ENCODE measurements at regions not wholly inside any gene's neighbourhood (a gene's known extent, or its start where the extent isn't known, plus 50 kb on each side); places are given as distances from the start of the nearest gene placed in this dataset.

DNA sequence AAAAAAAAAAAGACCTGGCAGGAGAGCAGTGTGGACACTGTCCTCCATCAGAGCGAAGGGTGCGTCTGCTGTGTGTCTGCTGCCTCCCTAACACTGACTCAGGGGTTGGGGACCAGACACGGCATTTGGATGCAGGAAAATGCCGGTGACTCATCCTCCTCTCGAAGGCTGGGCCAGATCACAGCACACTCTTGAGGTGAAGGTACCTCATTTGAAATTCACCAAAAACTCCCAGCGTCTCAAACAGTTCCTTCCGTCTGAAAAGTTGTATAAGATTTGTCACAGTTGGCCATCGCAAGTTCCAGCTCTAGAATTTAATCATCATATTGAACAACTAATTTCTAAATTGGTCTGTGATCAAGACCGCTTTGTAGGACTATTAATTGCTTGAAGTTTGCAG, 118.1 kb upstream of the LYZL2 start:
- TF ChIP-seq, protein P1, sequence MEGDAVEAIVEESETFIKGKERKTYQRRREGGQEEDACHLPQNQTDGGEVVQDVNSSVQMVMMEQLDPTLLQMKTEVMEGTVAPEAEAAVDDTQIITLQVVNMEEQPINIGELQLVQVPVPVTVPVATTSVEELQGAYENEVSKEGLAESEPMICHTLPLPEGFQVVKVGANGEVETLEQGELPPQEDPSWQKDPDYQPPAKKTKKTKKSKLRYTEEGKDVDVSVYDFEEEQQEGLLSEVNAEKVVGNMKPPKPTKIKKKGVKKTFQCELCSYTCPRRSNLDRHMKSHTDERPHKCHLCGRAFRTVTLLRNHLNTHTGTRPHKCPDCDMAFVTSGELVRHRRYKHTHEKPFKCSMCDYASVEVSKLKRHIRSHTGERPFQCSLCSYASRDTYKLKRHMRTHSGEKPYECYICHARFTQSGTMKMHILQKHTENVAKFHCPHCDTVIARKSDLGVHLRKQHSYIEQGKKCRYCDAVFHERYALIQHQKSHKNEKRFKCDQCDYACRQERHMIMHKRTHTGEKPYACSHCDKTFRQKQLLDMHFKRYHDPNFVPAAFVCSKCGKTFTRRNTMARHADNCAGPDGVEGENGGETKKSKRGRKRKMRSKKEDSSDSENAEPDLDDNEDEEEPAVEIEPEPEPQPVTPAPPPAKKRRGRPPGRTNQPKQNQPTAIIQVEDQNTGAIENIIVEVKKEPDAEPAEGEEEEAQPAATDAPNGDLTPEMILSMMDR (IDR thresholded peaks at IDR 0.05): no peak
- TF ChIP-seq POLR2A (IDR thresholded peaks at IDR 0.05): no peak
